T-helper 17 cell (primary cell): ENCODE measurements at regions not wholly inside any gene's neighbourhood (a gene's known extent, or its start where the extent isn't known, plus 50 kb on each side); places are given as distances from the start of the nearest gene placed in this dataset.

Source experiments
- ATAC-seq: fragments of 150-1000 bp; cut with Tn5 transposase; 2 replicates; pipeline ENCODE4 v1.10.0; 2021; ENCODE audit warnings: mild to moderate bottlenecking, moderate library complexity
- DNase-seq, 3 donors: peaks; one replicate each; pipeline versions ENCODE4 v3.0.0 to v3.0.0-alpha.2; 2020 to 2021
- H3K9me3 ChIP-seq: one replicate; pipeline ENCODE4 v1.7.0; 2013; ENCODE audit warnings: low read length, mild to moderate bottlenecking; ENCODE audit not compliant: control insufficient read depth, poor library complexity, severe bottlenecking
- H3K27ac Mint-ChIP-seq: one replicate; pipeline ENCODE4 v1.8.0; 2022; ENCODE audit warnings: mild to moderate bottlenecking, moderate library complexity, mixed read lengths
- H3K27me3 Mint-ChIP-seq: one replicate; pipeline ENCODE4 v1.8.0; 2022; ENCODE audit warnings: mixed read lengths
- H3K36me3 Mint-ChIP-seq: one replicate; pipeline ENCODE4 v1.8.0; 2022; ENCODE audit warnings: low read depth, mixed read lengths
- H3K4me1 Mint-ChIP-seq: one replicate; pipeline ENCODE4 v1.8.0; 2022; ENCODE audit warnings: mild to moderate bottlenecking, mixed read lengths
- H3K4me3 Mint-ChIP-seq: one replicate; pipeline ENCODE4 v1.8.0; 2022; ENCODE audit warnings: mild to moderate bottlenecking, moderate library complexity, mixed read lengths

DNA sequence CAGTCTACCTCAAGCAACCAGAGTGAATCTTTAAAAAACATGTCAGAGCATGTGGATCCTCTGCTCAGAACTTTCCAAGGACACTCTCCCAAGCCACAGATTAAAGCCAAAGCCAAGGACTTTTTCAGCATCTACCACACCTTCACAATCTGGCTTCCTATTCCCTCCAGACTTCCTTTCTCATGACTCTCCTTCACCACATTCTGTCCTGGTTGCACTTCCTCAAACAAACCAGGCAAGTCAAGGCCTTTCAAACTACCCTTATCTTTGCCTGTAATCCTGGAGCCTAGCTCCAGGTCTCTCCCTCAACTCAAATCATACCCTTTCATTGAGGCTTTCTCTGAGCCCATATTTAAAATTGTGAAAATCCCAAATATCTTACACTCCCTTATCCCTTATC, 191.6 kb upstream of the GALNTL6 start:
- Mint-ChIP-seq H3K27ac (no peak overlapping the region), H3K4me3 (no peak overlapping the region), H3K36me3 (no peaks in the 10 kb centered on the region), H3K4me1 (no peaks in the 10 kb centered on the region), H3K27me3 (no peaks in the 10 kb centered on the region)
- ATAC-seq: no peak
- DNase-seq: no peak
- H3K9me3 ChIP-seq: no peaks in the 10 kb centered on the region

DNA sequence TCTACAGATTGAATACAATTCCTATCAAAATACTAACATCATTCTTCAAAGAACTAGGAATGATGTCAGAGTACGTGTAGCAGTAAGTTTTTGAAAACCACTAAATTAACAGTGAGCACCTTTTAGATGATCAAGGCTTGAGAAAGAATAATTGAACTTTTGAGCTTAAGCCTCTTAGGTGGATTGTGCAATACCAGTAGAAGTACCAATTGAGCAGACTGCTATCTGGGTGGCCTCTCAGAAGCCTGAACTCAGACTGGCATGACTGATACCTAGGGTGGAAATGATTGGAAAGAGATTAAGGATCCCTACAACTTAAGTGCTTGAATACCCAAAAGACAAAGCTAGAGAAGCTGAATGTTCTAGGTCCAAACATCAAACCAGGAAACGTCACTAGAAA, 200.3 kb upstream of the GALNTL6 start:
- no peak for DNase-seq
- no peaks in the 10 kb centered on the region for H3K9me3 ChIP-seq
- H3K27ac Mint-ChIP-seq: no peak overlapping the region
- no peaks in the 10 kb centered on the region for H3K27me3 Mint-ChIP-seq
- H3K4me3 Mint-ChIP-seq: no peak overlapping the region
- no peak for ATAC-seq
- H3K36me3 Mint-ChIP-seq: no peaks in the 10 kb centered on the region
- H3K4me1 Mint-ChIP-seq: no peaks in the 10 kb centered on the region

DNA sequence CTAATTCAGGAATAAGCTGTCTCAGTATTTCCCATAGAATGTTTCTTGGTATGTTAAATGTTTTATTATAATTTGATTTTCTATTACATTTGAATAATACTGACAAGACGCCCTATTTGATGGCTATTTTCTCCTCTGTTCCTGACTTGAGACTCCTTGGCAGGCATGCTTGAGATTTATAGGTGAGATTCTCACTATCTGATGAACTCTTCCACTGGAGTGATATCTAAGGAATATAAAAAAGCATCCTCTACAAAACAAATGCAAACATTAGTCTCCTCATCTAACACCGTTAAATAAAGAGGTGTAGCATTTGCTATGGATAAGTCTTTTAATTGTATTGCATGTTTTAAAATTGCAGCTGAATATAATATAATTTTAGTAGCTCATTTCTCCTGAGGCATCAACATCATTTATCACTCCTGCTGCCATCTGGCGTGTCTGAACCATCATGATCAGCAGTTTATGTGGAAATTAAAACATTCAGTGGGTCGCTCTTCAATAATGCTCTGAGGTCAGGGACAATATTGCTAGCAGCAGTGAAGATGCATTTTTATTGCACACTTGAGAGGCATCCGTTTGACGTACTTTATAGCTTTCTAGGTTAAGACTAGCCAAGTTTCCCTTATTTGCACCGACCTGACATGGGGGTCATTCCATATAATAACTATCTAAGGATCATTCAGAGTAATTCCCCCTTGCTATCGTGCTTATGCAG, 210.4 kb upstream of the GALNTL6 start:
- Mint-ChIP-seq H3K27ac (no peak overlapping the region), H3K27me3 (no peaks in the 10 kb centered on the region), H3K4me3 (no peak overlapping the region), H3K4me1 (no peaks in the 10 kb centered on the region), H3K36me3 (no peaks in the 10 kb centered on the region)
- no peak for DNase-seq
- ATAC-seq: no peak
- no peaks in the 10 kb centered on the region for H3K9me3 ChIP-seq

DNA sequence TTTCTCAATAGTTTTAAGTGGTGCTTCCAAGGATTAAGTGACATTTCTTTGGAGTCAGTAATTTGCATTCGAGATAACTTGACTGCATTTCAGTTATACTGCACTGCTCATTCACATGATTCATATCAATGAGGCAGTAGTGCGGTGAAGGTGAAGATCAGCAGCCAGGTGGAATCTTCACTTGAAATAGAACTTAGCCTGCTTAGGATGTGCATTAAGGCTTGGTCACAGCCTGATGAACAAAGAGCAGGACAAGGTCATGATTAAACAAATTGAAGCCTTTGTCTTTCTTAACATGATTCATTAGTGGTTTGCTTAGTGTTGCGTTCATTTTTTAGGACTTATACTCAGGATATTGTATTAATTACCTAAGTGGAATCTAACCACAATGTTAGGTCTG, 212.1 kb upstream of the GALNTL6 start:
- no peak for ATAC-seq
- no peaks in the 10 kb centered on the region for H3K4me1 Mint-ChIP-seq
- no peaks in the 10 kb centered on the region for H3K27me3 Mint-ChIP-seq
- H3K4me3 Mint-ChIP-seq: no peak overlapping the region
- no peaks in the 10 kb centered on the region for H3K36me3 Mint-ChIP-seq
- H3K9me3 ChIP-seq: no peaks in the 10 kb centered on the region
- DNase-seq: no peak
- no peak overlapping the region for H3K27ac Mint-ChIP-seq

DNA sequence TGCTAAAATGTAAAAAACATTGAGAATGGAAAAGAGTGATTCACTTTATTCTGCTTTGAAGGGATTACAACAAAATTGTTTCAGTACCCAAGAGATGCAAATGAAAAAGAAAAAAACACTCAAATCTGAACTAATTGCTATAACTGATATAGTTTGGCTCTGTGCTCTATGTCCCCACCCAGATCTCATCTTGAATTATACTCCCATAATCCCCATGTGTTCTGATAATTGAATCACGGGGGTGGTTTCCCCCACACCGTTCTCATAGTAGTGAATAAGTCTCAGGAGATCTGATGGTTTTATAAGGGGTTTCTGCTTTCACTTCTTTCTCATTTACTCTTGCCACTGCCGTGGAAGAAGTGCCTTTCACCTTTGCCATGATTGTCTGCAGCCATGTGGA, 213.6 kb upstream of the GALNTL6 start:
- H3K9me3 ChIP-seq: no peaks in the 10 kb centered on the region
- no peak overlapping the region for H3K27ac Mint-ChIP-seq
- no peaks in the 10 kb centered on the region for H3K4me1 Mint-ChIP-seq
- no peak for DNase-seq
- no peaks in the 10 kb centered on the region for H3K36me3 Mint-ChIP-seq
- ATAC-seq: no peak
- no peak overlapping the region for H3K4me3 Mint-ChIP-seq
- H3K27me3 Mint-ChIP-seq: no peaks in the 10 kb centered on the region

DNA sequence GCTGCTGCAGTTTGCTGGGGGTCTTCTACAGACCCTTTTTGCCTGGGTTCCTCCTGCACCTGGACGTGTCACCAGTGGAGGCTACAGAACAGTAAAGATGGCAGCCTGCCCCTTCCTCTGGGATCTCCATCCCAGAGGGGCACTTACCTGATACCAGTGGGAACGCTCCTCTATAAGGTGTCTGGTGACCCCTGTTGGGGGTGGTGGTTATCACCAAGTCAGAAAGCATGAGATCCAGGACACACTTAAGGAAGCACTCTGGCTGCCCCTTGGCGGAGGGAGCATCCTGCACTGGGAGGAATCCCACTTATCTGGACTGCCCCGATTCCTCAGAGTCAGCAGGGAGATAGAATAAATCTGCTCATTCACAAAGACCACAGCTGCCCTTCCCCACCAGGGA, 218.9 kb upstream of the GALNTL6 start:
- ATAC-seq (no peak), DNase-seq (no peak)
- Mint-ChIP-seq H3K27ac (no peak overlapping the region), H3K36me3 (no peaks in the 10 kb centered on the region), H3K27me3 (no peaks in the 10 kb centered on the region), H3K4me3 (no peak overlapping the region), H3K4me1 (no peaks in the 10 kb centered on the region)
- no peaks in the 10 kb centered on the region for H3K9me3 ChIP-seq

DNA sequence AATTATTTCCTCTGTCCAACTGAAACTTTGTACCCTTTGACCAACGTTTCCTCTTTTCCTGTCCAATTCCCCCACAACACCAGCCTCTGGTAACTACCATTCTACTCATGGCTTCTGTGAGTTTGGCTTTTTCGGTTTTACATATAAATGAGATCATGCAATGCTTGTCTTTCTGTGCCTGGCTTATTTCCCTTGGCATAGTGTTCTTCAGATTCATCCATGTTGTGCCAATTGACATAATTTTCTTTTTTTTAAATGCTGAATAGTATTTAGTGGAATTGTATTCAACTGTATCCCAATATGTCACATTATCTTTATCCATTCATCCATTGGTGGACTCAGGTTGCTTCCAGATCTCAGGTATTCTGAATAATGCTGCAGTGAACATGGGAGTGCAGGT, 222.5 kb upstream of the GALNTL6 start:
- Mint-ChIP-seq H3K4me1 (no peaks in the 10 kb centered on the region), H3K4me3 (no peak overlapping the region), H3K27ac (no peak overlapping the region), H3K36me3 (no peaks in the 10 kb centered on the region), H3K27me3 (no peaks in the 10 kb centered on the region)
- no peak for ATAC-seq
- no peaks in the 10 kb centered on the region for H3K9me3 ChIP-seq
- no peak for DNase-seq

DNA sequence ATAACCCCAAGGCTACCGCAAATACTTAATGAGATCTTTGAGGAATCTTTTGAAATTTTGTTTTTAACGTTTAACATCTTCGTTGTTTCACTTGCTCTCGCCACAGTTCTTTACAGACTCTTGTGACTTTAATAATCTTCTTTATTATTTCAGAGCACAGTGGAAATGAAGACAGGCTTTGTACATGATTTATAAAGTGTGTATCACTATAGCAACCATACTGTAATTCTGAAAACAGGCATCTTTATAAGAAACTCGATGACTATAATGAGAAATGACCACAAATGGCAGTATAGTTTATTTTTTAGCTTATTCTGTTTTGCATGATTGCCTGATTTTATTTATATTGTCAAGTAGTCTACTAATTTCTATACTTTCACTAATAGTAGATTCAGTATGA, 224.4 kb upstream of the GALNTL6 start:
- no peak overlapping the region for H3K27ac Mint-ChIP-seq
- no peaks in the 10 kb centered on the region for H3K4me1 Mint-ChIP-seq
- no peak for ATAC-seq
- H3K36me3 Mint-ChIP-seq: no peaks in the 10 kb centered on the region
- no peak overlapping the region for H3K4me3 Mint-ChIP-seq
- no peak for DNase-seq
- no peaks in the 10 kb centered on the region for H3K27me3 Mint-ChIP-seq
- no peaks in the 10 kb centered on the region for H3K9me3 ChIP-seq

DNA sequence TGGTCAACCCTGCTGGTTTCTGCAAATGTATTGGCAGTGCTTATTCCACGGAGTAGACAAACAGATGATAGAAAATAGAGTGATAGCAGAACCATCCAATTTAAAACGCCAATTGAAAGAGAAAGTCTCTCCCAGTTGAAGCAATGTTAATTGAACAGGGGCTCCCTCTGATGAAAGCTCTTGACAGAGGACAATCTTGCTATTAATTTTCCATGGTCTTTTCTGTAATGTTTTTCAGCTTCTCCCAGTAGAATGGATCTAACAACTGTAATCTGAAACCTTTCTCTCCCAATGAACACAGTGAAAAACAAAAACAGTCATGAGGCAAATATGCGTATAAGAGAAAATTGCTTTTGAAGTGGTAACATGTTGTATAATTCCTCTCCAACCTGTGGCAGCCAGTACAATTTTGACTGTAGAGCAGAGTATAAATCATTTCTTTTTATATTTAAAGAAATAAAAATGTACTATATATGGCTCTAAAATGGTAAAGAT, 225.1 kb upstream of the GALNTL6 start:
- no peaks in the 10 kb centered on the region for H3K36me3 Mint-ChIP-seq
- no peaks in the 10 kb centered on the region for H3K27me3 Mint-ChIP-seq
- DNase-seq: no peak
- H3K4me1 Mint-ChIP-seq: no peaks in the 10 kb centered on the region
- no peak for ATAC-seq
- no peaks in the 10 kb centered on the region for H3K9me3 ChIP-seq
- no peak overlapping the region for H3K4me3 Mint-ChIP-seq
- H3K27ac Mint-ChIP-seq: no peak overlapping the region

DNA sequence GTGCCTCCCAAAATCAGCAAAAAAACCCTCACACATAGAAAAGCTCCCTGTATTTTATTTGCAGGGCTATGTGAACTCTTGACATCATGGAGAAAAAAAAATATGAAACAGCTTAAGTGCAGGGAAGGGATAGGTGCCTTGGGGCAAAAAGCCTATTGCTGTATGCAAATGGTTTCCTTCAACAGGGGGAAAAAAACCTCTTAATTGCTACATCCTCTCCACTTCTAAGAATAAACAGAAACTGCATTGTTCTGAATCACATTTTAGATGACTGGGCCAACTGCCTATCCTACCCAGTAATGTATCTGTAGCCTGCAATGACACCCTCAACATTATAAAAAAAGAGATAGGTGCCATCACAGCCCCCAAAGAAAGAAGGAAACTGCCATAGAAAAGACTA, 229.4 kb upstream of the GALNTL6 start:
- Mint-ChIP-seq H3K36me3 (no peaks in the 10 kb centered on the region), H3K27ac (no peak overlapping the region), H3K4me3 (no peak overlapping the region), H3K27me3 (no peaks in the 10 kb centered on the region), H3K4me1 (no peaks in the 10 kb centered on the region)
- ATAC-seq: no peak
- no peaks in the 10 kb centered on the region for H3K9me3 ChIP-seq
- no peak for DNase-seq

DNA sequence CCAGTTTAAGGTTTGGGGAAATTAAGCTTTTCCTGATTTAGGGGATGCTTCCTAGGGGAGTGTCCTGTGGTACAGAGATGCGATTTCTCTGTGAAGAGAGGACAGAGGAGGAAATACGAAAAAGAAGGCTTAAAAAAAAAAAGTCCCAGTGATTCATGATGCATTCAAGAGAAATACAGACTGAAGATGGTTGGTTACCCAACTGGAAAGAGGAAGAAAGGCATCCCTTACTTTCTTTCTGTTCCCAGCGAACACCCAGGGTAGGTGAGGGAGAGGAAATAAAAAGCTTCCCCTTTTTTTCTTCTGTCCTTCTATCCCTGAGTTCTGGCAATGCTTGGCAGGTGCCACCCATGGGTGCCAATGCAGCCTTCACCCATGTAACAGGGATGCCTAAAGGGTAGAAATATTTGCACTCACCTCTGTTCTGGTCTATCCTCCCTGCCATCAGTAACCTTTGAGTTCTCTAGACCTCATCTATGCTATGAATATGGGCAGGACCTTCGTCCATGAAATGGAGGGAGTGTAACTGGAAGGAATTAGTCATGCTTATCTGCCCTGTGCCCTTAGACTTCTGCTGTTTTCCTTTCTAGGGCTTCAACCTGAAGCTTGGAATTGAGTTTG, 230.1 kb upstream of the GALNTL6 start:
- no peak for DNase-seq
- Mint-ChIP-seq H3K27me3 (no peaks in the 10 kb centered on the region), H3K4me3 (no peak overlapping the region), H3K27ac (no peak overlapping the region), H3K36me3 (no peaks in the 10 kb centered on the region), H3K4me1 (no peaks in the 10 kb centered on the region)
- H3K9me3 ChIP-seq: no peaks in the 10 kb centered on the region
- no peak for ATAC-seq

DNA sequence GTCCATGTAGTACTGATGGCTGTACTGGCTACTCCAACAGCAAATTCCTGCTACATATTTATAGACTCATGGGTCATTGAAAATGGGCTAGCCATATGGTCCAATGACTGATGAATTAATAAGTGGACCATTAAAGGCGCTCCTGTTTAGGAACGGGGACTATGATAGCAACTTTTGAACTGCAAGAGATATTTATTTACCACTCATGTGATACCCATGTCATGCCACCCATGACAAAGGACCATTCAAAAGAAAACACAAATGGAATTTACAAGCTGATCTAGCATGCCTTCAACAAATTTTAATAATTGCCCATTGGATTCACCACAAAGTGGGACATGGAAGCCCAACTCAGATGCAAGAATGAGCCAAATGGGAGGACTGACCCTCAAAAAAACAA, 240.0 kb upstream of the GALNTL6 start:
- Mint-ChIP-seq H3K4me1 (no peaks in the 10 kb centered on the region), H3K27me3 (no peaks in the 10 kb centered on the region), H3K36me3 (no peaks in the 10 kb centered on the region), H3K4me3 (no peak overlapping the region), H3K27ac (no peak overlapping the region)
- ATAC-seq (no peak), DNase-seq (no peak)
- no peaks in the 10 kb centered on the region for H3K9me3 ChIP-seq

DNA sequence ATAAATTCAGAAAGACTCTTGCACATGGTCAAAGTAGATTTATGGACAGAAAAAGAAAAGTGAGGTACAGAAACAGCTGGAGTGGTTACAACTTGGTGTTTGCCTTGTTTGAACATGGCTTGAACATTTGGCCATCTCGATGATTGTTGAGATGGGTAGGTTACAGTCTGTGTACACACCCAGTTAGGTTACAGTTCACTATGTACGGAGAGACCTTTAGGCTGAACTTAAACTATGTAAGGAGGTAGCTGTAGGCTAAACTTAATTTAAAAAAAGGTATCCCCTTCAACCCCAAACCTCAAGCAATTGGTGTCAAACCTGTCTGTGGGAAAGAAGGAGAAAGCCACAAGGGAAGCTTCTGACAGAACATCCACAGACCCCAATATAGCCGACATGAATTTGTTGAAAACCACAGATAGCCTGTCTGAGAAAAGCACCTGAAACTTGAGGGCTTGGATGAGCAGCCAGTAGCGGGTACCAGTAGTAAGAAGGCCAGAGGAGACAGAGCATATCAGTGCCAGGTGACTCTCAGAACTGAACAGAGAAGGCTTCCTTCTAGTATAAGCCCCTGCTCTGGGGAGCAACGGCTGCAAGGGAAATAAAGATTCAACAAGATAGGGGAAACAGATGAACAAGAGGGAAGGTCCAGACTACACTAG, 247.9 kb upstream of the GALNTL6 start:
- no peaks in the 10 kb centered on the region for H3K36me3 Mint-ChIP-seq
- H3K27me3 Mint-ChIP-seq: no peaks in the 10 kb centered on the region
- H3K9me3 ChIP-seq: no peaks in the 10 kb centered on the region
- ATAC-seq: no peak
- no peak overlapping the region for H3K27ac Mint-ChIP-seq
- H3K4me3 Mint-ChIP-seq: no peak overlapping the region
- H3K4me1 Mint-ChIP-seq: no peaks in the 10 kb centered on the region
- no peak for DNase-seq

DNA sequence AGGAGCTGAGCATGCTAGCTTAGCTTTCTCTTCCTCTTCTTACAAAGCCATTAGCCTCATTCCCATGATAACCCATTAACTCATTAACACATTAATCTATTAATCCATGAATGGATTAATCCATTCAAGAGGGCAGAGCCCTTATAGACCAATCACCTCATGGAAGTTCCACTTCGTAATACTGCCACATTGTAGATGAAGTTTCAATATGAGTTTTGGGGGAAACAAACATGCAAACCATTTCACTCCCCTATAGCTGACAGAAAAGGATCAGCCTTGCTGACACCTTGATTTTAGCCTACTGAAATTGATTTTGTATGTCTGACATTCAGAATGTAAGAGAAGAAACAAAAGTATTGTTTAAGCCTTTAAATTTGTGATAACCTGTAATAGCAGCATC, 251.8 kb upstream of the GALNTL6 start:
- no peak overlapping the region for H3K27ac Mint-ChIP-seq
- no peaks in the 10 kb centered on the region for H3K4me1 Mint-ChIP-seq
- no peaks in the 10 kb centered on the region for H3K9me3 ChIP-seq
- H3K4me3 Mint-ChIP-seq: no peak overlapping the region
- ATAC-seq (no peak), DNase-seq (no peak)
- no peaks in the 10 kb centered on the region for H3K36me3 Mint-ChIP-seq
- H3K27me3 Mint-ChIP-seq: no peaks in the 10 kb centered on the region
